PC-9 (cell line): ENCODE measurements at regions not wholly inside any gene's neighbourhood (a gene's known extent, or its start where the extent isn't known, plus 50 kb on each side); places are given as distances from the start of the nearest gene placed in this dataset.
"Not testable (repeated sequence)": the region's sequence is repeated elsewhere in the genome, so short reads cannot be mapped to it uniquely, and the experiment has no call there.

ENCODE experiments used
- CTCF ChIP-seq: fragments of 200-600 bp; sonication (generic); conservative IDR thresholded peaks from 2 replicates; pipeline ENCODE4 v1.6.1; 2017; ENCODE audit warnings: mixed run types, antibody characterized with exemption, mild to moderate bottlenecking, moderate library complexity
- EZH2 ChIP-seq: fragments of 200-600 bp; sonication (generic); IDR thresholded peaks from 2 replicates; pipeline ENCODE4 v1.8.0; 2017; ENCODE audit warnings: antibody characterized with exemption, low read depth

DNA sequence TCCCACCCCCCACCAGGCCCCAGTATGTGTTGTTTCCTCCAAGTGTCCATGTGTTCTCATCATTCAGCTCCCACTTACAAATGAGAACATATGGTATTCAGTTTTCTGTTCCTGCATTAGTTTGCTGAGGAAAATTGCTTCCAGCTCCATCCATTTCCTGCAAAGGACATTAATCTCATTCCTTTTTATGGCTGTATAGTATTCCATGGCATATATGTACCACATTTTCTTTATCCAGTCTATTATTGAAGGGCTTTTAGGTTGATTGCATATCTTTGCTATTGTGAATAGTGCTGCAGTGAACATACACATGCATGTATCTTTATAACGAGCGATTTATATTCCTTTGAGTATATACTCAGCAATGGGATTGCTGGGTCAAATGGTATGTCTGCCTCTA lies 431.1 kb upstream of the NR5A2 start:
- TF ChIP-seq CTCF, EZH2: not testable (repeated sequence)
